GM18508 (cell line): ENCODE measurements at regions not wholly inside any gene's neighbourhood (a gene's known extent, or its start where the extent isn't known, plus 50 kb on each side); places are given as distances from the start of the nearest gene placed in this dataset.
A peak's percentile ranks its signal among the peaks of the same experiment; 100 is the strongest.
"Not testable (repeated sequence)": the region's sequence is repeated elsewhere in the genome, so short reads cannot be mapped to it uniquely, and the experiment has no call there.

ENCODE experiments used
- ATAC-seq: cut with Tn5 transposase; IDR thresholded peaks from one replicate; pipeline ENCODE4 v1.9.1; 2021; ENCODE audit warnings: moderate number of reproducible peaks; ENCODE audit not compliant: insufficient read depth, unreplicated experiment

- no peak for ATAC-seq
Observed at GRCh38 chr7:13024121-13024674, 336.8 kb downstream of the ARL4A start.

- not testable (repeated sequence) for ATAC-seq
Observed at GRCh38 chr7:13025043-13025442, 337.6 kb downstream of the ARL4A start.

- no peak for ATAC-seq
Observed at GRCh38 chr7:13027321-13027720, 339.9 kb downstream of the ARL4A start.

GRCh38 chr7:13028036-13028824 lies 340.8 kb downstream of the ARL4A start:
- no peak for ATAC-seq

GRCh38 chr7:13028825-13029099 lies 341.3 kb downstream of the ARL4A start:
- no peak for ATAC-seq

- ATAC-seq = no peak
Observed at GRCh38 chr7:13031468-13031867, 344.0 kb downstream of the ARL4A start.

GRCh38 chr7:13032084-13032483 lies 344.7 kb downstream of the ARL4A start:
- no peak for ATAC-seq

- ATAC-seq = no peak
Observed at GRCh38 chr7:13032576-13032975, 345.1 kb downstream of the ARL4A start.

GRCh38 chr7:13034693-13035092 lies 347.3 kb downstream of the ARL4A start:
- no peak for ATAC-seq

GRCh38 chr7:13035233-13035632 lies 347.8 kb downstream of the ARL4A start:
- ATAC-seq = no peak

GRCh38 chr7:13036256-13036780 lies 348.9 kb downstream of the ARL4A start:
- no peak for ATAC-seq

- no peak for ATAC-seq
Observed at GRCh38 chr7:13037216-13037615, 349.8 kb downstream of the ARL4A start.

GRCh38 chr7:13041368-13041988 lies 354.0 kb downstream of the ARL4A start:
- no peak for ATAC-seq

GRCh38 chr7:13042605-13043236 lies 355.3 kb downstream of the ARL4A start:
- ATAC-seq = no peak

GRCh38 chr7:13044309-13044708 lies 356.9 kb downstream of the ARL4A start:
- no peak for ATAC-seq

- ATAC-seq = no peak
Observed at GRCh38 chr7:13047061-13047460, 359.6 kb downstream of the ARL4A start.

GRCh38 chr7:13049946-13050345 lies 362.5 kb downstream of the ARL4A start:
- no peak for ATAC-seq

- no peak for ATAC-seq
Observed at GRCh38 chr7:13050703-13051102, 363.3 kb downstream of the ARL4A start.

- no peak for ATAC-seq
Observed at GRCh38 chr7:13055732-13056368, 368.4 kb downstream of the ARL4A start.

- ATAC-seq = peak; percentile 93
Observed at GRCh38 chr7:13057462-13058200, 370.2 kb downstream of the ARL4A start.
